ACHN (cell line): ENCODE measurements at regions not wholly inside any gene's neighbourhood (a gene's known extent, or its start where the extent isn't known, plus 50 kb on each side); places are given as distances from the start of the nearest gene placed in this dataset.

Experiments
- DNase-seq: peaks from one replicate; pipeline ENCODE4 v3.0.0-alpha.2; 2015
- in situ Hi-C: cut with HindIII; loops from 2 replicates; pipeline ENCODE4 v1.10.0; 2017; ENCODE audit warnings: low sequenced_read_pairs, low pct_ligation_motif_present, low pct_unique_long_range_greater_than_20kb

- in situ Hi-C loops, result no loop called here
- no peak for DNase-seq
Observed at GRCh38 chr22:48321986-48322545, 1505.6 kb downstream of the BRD1 start.

GRCh38 chr22:48320683-48321451 is 1506.8 kb downstream of the BRD1 start:
- in situ Hi-C loops, result no loop called here
- DNase-seq, result no peak

GRCh38 chr22:48320048-48320682 is 1507.5 kb downstream of the BRD1 start:
- in situ Hi-C loops, result no loop called here
- no peak for DNase-seq

GRCh38 chr22:48319321-48320047 is 1508.2 kb downstream of the BRD1 start:
- in situ Hi-C loops, result no loop called here

GRCh38 chr22:48318575-48319320 is 1508.9 kb downstream of the BRD1 start:
- in situ Hi-C loops, result no loop called here
- DNase-seq, result no peak

More at GRCh38 chr22:48319321-48320047, 1508.2 kb downstream of the BRD1 start:
- DNase-seq, result no peak

GRCh38 chr22:48318173-48318572 is 1509.5 kb downstream of the BRD1 start:
- DNase-seq, result no peak
- in situ Hi-C loops, result no loop called here

- in situ Hi-C loops, result no loop called here
- no peak for DNase-seq
Observed at GRCh38 chr22:48316257-48317250, 1511.1 kb downstream of the BRD1 start.

GRCh38 chr22:48315439-48316256 is 1512.0 kb downstream of the BRD1 start:
- no peak for DNase-seq
- in situ Hi-C loops, result no loop called here

GRCh38 chr22:48314073-48314472 is 1513.6 kb downstream of the BRD1 start:
- no peak for DNase-seq
- in situ Hi-C loops, result no loop called here

GRCh38 chr22:48313175-48313830 is 1514.4 kb downstream of the BRD1 start:
- in situ Hi-C loops, result no loop called here

GRCh38 chr22:48310740-48311139 is 1516.9 kb downstream of the BRD1 start:
- DNase-seq, result no peak
- in situ Hi-C loops, result no loop called here

More at GRCh38 chr22:48313175-48313830, 1514.4 kb downstream of the BRD1 start:
- no peak for DNase-seq

GRCh38 chr22:48310289-48310688 is 1517.4 kb downstream of the BRD1 start:
- in situ Hi-C loops, result no loop called here
- DNase-seq, result no peak

- DNase-seq, result no peak
- in situ Hi-C loops, result no loop called here
Observed at GRCh38 chr22:48309836-48310235, 1517.8 kb downstream of the BRD1 start.

GRCh38 chr22:48309115-48309705 is 1518.5 kb downstream of the BRD1 start:
- no peak for DNase-seq
- in situ Hi-C loops, result no loop called here

GRCh38 chr22:48307931-48308330 is 1519.7 kb downstream of the BRD1 start:
- in situ Hi-C loops, result no loop called here
- DNase-seq, result no peak
